ENCODE measurements at regions not wholly inside any gene's neighbourhood (a gene's known extent, or its start where the extent isn't known, plus 50 kb on each side); places are given as distances from the start of the nearest gene placed in this dataset.

DNA sequence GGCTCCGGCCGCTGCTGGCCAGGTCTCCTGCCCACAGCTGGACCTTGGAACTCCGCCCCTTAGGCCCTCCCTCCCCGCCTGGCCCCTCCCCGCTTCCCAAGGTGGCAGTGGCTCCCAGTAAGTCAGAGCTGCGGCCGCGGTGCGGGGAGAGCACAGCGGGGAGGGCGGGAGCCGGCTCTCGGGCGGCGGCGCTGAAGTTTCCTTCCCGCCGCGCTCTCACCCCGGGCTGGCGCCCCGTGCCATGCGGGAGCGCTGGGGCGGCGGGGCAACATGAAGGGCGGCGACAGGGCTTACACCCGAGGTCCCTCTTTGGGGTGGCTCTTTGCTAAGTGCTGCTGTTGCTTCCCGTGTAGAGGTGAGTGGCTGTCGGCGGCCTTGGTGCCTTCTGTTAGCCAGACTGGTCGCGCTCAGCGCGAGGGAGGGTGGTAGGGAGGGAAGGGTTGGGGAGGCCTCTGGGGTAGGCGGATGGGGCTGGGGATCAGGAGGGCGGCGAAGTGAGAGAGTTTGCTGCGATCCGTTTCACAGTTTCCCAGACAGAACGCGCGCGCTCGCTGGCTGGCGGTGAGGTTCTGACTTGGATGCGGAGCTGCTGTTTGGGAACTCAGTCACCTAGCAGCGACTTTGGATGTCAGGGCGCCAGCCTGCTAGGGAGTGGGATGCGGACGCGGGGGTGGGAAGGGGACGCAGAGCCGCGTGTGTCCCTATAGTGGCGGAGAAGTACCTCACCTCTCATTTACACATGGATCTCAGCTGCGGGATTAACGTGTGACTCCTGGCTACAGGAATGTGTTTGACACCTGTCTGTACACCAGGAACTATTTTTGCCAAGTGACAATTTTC lies 145.5 kb upstream of the UMPS start (continued):
- TF ChIP-seq, protein P1, sequence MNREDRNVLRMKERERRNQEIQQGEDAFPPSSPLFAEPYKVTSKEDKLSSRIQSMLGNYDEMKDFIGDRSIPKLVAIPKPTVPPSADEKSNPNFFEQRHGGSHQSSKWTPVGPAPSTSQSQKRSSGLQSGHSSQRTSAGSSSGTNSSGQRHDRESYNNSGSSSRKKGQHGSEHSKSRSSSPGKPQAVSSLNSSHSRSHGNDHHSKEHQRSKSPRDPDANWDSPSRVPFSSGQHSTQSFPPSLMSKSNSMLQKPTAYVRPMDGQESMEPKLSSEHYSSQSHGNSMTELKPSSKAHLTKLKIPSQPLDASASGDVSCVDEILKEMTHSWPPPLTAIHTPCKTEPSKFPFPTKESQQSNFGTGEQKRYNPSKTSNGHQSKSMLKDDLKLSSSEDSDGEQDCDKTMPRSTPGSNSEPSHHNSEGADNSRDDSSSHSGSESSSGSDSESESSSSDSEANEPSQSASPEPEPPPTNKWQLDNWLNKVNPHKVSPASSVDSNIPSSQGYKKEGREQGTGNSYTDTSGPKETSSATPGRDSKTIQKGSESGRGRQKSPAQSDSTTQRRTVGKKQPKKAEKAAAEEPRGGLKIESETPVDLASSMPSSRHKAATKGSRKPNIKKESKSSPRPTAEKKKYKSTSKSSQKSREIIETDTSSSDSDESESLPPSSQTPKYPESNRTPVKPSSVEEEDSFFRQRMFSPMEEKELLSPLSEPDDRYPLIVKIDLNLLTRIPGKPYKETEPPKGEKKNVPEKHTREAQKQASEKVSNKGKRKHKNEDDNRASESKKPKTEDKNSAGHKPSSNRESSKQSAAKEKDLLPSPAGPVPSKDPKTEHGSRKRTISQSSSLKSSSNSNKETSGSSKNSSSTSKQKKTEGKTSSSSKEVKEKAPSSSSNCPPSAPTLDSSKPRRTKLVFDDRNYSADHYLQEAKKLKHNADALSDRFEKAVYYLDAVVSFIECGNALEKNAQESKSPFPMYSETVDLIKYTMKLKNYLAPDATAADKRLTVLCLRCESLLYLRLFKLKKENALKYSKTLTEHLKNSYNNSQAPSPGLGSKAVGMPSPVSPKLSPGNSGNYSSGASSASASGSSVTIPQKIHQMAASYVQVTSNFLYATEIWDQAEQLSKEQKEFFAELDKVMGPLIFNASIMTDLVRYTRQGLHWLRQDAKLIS (CRISPR knock-in tag; IDR thresholded peaks at IDR 0.05) = no peak
- no peak for TF ChIP-seq MAFG (CRISPR knock-in tag; IDR thresholded peaks at IDR 0.05)
- TF ChIP-seq ZSCAN29 (CRISPR knock-in tag; conservative IDR thresholded peaks at IDR 0.05) = 0 out of 2 replicates have a peak, but pooled peaks have one; percentile 74
- TF ChIP-seq, protein P2, sequence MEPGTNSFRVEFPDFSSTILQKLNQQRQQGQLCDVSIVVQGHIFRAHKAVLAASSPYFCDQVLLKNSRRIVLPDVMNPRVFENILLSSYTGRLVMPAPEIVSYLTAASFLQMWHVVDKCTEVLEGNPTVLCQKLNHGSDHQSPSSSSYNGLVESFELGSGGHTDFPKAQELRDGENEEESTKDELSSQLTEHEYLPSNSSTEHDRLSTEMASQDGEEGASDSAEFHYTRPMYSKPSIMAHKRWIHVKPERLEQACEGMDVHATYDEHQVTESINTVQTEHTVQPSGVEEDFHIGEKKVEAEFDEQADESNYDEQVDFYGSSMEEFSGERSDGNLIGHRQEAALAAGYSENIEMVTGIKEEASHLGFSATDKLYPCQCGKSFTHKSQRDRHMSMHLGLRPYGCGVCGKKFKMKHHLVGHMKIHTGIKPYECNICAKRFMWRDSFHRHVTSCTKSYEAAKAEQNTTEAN (CRISPR knock-in tag; conservative IDR thresholded peaks at IDR 0.05) = no peak
- peak; percentile 66; the same call in 1 of the 2 replicates for TF ChIP-seq ZNF747 (CRISPR knock-in tag; IDR thresholded peaks at IDR 0.05; ENCODE audit: borderline replicate concordance)
- peak; percentile 65; the same call in 1 of the 2 replicates for TF ChIP-seq ZNF274 (CRISPR knock-in tag; IDR thresholded peaks at IDR 0.05)
- TF ChIP-seq, protein P3, sequence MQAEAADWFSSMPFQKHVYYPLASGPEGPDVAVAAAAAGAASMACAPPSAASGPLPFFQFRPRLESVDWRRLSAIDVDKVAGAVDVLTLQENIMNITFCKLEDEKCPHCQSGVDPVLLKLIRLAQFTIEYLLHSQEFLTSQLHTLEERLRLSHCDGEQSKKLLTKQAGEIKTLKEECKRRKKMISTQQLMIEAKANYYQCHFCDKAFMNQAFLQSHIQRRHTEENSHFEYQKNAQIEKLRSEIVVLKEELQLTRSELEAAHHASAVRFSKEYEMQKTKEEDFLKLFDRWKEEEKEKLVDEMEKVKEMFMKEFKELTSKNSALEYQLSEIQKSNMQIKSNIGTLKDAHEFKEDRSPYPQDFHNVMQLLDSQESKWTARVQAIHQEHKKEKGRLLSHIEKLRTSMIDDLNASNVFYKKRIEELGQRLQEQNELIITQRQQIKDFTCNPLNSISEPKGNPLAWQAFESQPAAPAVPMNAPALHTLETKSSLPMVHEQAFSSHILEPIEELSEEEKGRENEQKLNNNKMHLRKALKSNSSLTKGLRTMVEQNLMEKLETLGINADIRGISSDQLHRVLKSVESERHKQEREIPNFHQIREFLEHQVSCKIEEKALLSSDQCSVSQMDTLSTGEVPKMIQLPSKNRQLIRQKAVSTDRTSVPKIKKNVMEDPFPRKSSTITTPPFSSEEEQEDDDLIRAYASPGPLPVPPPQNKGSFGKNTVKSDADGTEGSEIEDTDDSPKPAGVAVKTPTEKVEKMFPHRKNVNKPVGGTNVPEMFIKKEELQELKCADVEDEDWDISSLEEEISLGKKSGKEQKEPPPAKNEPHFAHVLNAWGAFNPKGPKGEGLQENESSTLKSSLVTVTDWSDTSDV (CRISPR knock-in tag; IDR thresholded peaks at IDR 0.05) = no peak
- no peak for TF ChIP-seq MTF1 (CRISPR knock-in tag; IDR thresholded peaks at IDR 0.05)
- no peak for TF ChIP-seq CCAR2 (optimal IDR thresholded peaks at IDR 0.05; ENCODE audit: low read depth, low read length)
- TF ChIP-seq ZNF788 (CRISPR knock-in tag; IDR thresholded peaks at IDR 0.05; ENCODE audit: borderline replicate concordance) = peak; percentile 81
- no peak for TF ChIP-seq NPAS2 (CRISPR knock-in tag; IDR thresholded peaks at IDR 0.05; ENCODE audit: borderline replicate concordance)
- TF ChIP-seq ZC3H4 (CRISPR knock-in tag; IDR thresholded peaks at IDR 0.05; ENCODE audit: borderline replicate concordance) = no peak
- peak; percentile 89; the same call in 1 of the 2 replicates for TF ChIP-seq MTA1 (CRISPR knock-in tag; IDR thresholded peaks at IDR 0.05; ENCODE audit: borderline replicate concordance)
- no peak for TF ChIP-seq ZIK1 (CRISPR knock-in tag; IDR thresholded peaks at IDR 0.05; ENCODE audit: borderline replicate concordance, low read depth)
- TF ChIP-seq, protein P4, sequence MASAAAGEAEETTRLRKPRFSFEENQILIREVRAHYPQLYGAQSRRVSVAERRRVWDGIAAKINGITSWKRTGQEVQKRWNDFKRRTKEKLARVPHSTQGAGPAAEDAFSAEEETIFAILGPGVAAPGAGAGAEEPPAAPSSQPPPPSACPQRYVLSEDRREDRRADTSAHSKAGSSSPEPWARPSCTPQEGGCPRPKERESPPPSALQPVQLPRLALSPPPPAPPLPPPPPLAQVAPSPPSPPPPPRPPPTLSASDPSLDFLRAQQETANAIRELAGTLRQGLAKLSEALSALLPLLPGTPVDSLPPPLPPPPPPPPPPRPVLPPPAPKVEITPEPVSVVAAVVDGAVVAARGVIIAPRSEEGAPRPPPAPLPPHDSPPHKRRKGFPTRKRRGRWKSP (CRISPR knock-in tag; IDR thresholded peaks at IDR 0.05) = peak; percentile 81
- no peak for TF ChIP-seq ZNF234 (CRISPR knock-in tag; conservative IDR thresholded peaks at IDR 0.05)
- no peak for TF ChIP-seq CHD2 (IDR thresholded peaks at IDR 0.05; ENCODE audit: low read depth, low read length)
- peak; percentile 32; the same call in 1 of the 2 replicates for TF ChIP-seq HES4 (CRISPR knock-in tag; IDR thresholded peaks at IDR 0.05; ENCODE audit: borderline replicate concordance)
- 0 out of 2 replicates have a peak, but pooled peaks have one; percentile 21 for TF ChIP-seq ZNF329 (CRISPR knock-in tag; IDR thresholded peaks at IDR 0.05; ENCODE audit: low read depth)
- no peak for TF ChIP-seq SRF (IDR thresholded peaks at IDR 0.05; ENCODE audit: low read depth, low read length)
- TF ChIP-seq ZFP62 (CRISPR knock-in tag; IDR thresholded peaks at IDR 0.05) = no peak

All from HepG2 (cell line).